ENCODE measurements at regions not wholly inside any gene's neighbourhood (a gene's known extent, or its start where the extent isn't known, plus 50 kb on each side); places are given as distances from the start of the nearest gene placed in this dataset.

DNA sequence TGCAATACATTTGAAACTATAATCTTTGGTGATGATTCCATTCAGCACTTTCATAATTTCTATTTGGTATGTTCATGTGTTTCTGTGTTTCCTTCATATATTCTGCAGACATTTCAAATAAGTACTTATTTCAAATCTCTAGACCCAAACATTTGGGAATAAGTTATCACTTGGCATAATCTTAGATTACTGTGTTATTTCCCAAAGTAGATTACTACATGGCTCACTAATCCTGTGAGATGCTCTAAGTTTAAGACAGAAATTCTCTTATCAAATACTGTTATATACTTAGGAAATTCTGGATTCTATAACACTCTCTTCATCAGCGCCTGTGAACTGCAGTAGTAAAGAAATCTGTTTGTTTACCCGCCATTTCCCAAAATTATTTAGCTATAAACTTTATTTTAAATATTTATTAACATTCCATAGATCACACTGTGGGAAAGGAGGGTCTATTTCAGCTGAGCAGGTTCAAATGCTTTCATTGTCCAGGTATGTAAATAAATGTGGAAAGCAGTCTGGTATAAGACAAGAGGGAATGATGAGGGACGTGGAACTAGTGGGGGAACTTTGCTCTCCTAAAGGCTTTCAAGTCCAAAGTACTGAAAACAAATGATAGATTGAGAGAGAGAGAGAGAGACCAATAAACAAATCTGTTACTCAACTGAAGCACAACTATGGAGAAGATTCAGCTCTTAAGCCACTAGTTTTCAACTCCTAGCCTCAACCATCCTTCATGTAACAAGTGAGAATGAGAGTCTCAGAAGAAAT is 61.8 kb upstream of the TOM1L1 start:
- no peak overlapping the region for H3K4me3 ChIP-seq (ENCODE audit: low read depth, low read length)
- no peak overlapping the region for H3K27ac Mint-ChIP-seq (ENCODE audit: unreplicated experiment)
- BruUV-seq (replicated peaks), result no TSS peak
- no peaks in the 10 kb centered on the region for H3K27me3 ChIP-seq (replicated peaks; ENCODE audit: control insufficient read depth, insufficient read depth, low read length)
- no peak for TF ChIP-seq CTCF (IDR thresholded peaks at IDR 0.05; ENCODE audit: insufficient read depth in 1 of 2, low read depth in 1 of 2, low read length in 1 of 2, severe bottlenecking in 1 of 2, unreplicated experiment in 1 of 2)
- H3K4me1 ChIP-seq, result peaks cover 8% of the 10 kb centered on the region; the same call in 1 of the 2 replicates
- no peaks in the 10 kb centered on the region for H3K4me1 Mint-ChIP-seq (ENCODE audit: low read depth, unreplicated experiment)
- ChIA-PET CTCF (no interaction called here), POLR2A (no interaction called here)
- peaks cover 5% of the 10 kb centered on the region; the same call in 1 of the 2 replicates for H3K9me3 ChIP-seq
- H3K9me3 Mint-ChIP-seq (ENCODE audit: unreplicated experiment), result no peaks in the 10 kb centered on the region
- DNase-seq, result no peak
- intact Hi-C loops (cut with micrococcal nuclease; ENCODE audit: unreplicated experiment), result no loop called here
- H3K4me3 Mint-ChIP-seq (ENCODE audit: unreplicated experiment), result no peak overlapping the region
- H3K36me3 ChIP-seq (ENCODE audit: control insufficient read depth, insufficient read depth, low read length), result no peaks in the 10 kb centered on the region
- no peaks in the 10 kb centered on the region for H3K36me3 Mint-ChIP-seq (ENCODE audit: insufficient read depth, unreplicated experiment)
- peaks cover 2% of the 10 kb centered on the region for H3K27me3 Mint-ChIP-seq (ENCODE audit: insufficient read depth, unreplicated experiment)

GRCh38 chr17:54839447-54839846 is 61.2 kb upstream of the TOM1L1 start:
- no peaks in the 10 kb centered on the region for H3K4me1 Mint-ChIP-seq (ENCODE audit: low read depth, unreplicated experiment)
- H3K27me3 Mint-ChIP-seq (ENCODE audit: insufficient read depth, unreplicated experiment), result peaks cover 5% of the 10 kb centered on the region
- H3K36me3 Mint-ChIP-seq (ENCODE audit: insufficient read depth, unreplicated experiment), result no peaks in the 10 kb centered on the region
- no peak overlapping the region for H3K4me3 ChIP-seq (ENCODE audit: low read depth, low read length)
- peaks cover 8% of the 10 kb centered on the region; the same call in 1 of the 2 replicates for H3K4me1 ChIP-seq
- TF ChIP-seq CTCF (IDR thresholded peaks at IDR 0.05; ENCODE audit: insufficient read depth in 1 of 2, low read depth in 1 of 2, low read length in 1 of 2, severe bottlenecking in 1 of 2, unreplicated experiment in 1 of 2), result no peak
- no TSS peak for BruUV-seq (replicated peaks)
- H3K9me3 ChIP-seq, result peaks cover 5% of the 10 kb centered on the region; the same call in 1 of the 2 replicates
- ChIA-PET POLR2A (no interaction called here), CTCF (no interaction called here)
- intact Hi-C loops (cut with micrococcal nuclease; ENCODE audit: unreplicated experiment), result no loop called here
- H3K9me3 Mint-ChIP-seq (ENCODE audit: unreplicated experiment), result no peaks in the 10 kb centered on the region
- H3K27me3 ChIP-seq (replicated peaks; ENCODE audit: control insufficient read depth, insufficient read depth, low read length), result no peaks in the 10 kb centered on the region
- no peak overlapping the region for H3K4me3 Mint-ChIP-seq (ENCODE audit: unreplicated experiment)
- no peaks in the 10 kb centered on the region for H3K36me3 ChIP-seq (ENCODE audit: control insufficient read depth, insufficient read depth, low read length)
- no peak overlapping the region for H3K27ac Mint-ChIP-seq (ENCODE audit: unreplicated experiment)
- DNase-seq, result no peak

DNA sequence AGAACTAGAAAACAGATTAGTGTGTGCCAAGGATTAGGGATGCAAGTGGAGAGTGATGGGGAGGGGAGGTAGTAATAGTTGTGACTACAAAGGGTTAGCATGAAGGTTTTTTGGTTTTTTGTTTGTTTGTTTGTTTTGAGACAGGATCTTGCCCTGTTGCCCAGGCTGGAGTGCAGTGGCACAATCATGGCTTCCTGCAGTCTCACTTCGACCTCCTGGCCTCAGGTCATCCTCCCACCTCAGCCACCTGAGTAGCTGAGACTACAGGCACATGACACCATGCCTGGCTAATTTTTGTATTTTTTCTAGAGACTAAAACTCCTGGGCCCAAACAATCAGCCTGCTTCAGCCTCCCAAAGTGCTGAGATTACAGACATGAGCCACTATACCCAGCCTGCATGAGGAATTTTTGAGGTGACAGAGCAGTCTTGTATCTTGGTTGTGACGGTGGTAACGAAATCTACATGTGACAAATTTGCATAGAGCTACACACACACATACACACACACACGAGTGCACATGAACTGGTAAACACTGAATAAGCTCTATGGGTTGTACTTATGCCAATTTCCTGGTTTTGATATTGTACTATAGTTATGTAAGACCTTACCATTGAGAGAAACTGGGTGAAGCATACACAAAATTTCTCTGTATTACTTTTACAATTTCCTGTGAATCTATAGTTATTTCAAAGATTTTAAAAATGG is 59.6 kb upstream of the TOM1L1 start:
- Histone ChIP-seq H3K27me3 (replicated peaks; ENCODE audit: control insufficient read depth, insufficient read depth, low read length) (no peaks in the 10 kb centered on the region), H3K4me1 (peaks cover 8% of the 10 kb centered on the region; the same call in 1 of the 2 replicates), H3K9me3 (peaks cover 5% of the 10 kb centered on the region; the same call in 1 of the 2 replicates), H3K4me3 (ENCODE audit: low read depth, low read length) (no peak overlapping the region), H3K36me3 (ENCODE audit: control insufficient read depth, insufficient read depth, low read length) (no peaks in the 10 kb centered on the region)
- no peaks in the 10 kb centered on the region for H3K4me1 Mint-ChIP-seq (ENCODE audit: low read depth, unreplicated experiment)
- intact Hi-C loops (cut with micrococcal nuclease; ENCODE audit: unreplicated experiment), result no loop called here
- H3K4me3 Mint-ChIP-seq (ENCODE audit: unreplicated experiment), result no peak overlapping the region
- H3K36me3 Mint-ChIP-seq (ENCODE audit: insufficient read depth, unreplicated experiment), result no peaks in the 10 kb centered on the region
- H3K27me3 Mint-ChIP-seq (ENCODE audit: insufficient read depth, unreplicated experiment), result peaks cover 5% of the 10 kb centered on the region
- BruUV-seq (replicated peaks), result no TSS peak
- ChIA-PET CTCF (no interaction called here), POLR2A (no interaction called here)
- no peak for TF ChIP-seq CTCF (IDR thresholded peaks at IDR 0.05; ENCODE audit: insufficient read depth in 1 of 2, low read depth in 1 of 2, low read length in 1 of 2, severe bottlenecking in 1 of 2, unreplicated experiment in 1 of 2)
- DNase-seq, result no peak
- no peaks in the 10 kb centered on the region for H3K9me3 Mint-ChIP-seq (ENCODE audit: unreplicated experiment)
- no peak overlapping the region for H3K27ac Mint-ChIP-seq (ENCODE audit: unreplicated experiment)
